ENCODE measurements at regions not wholly inside any gene's neighbourhood (a gene's known extent, or its start where the extent isn't known, plus 50 kb on each side); places are given as distances from the start of the nearest gene placed in this dataset.

- Histone ChIP-seq H3K14ac (ENCODE audit: insufficient read depth, low read length) (no peak overlapping the region), H3K9ac (ENCODE audit: extremely low read depth, insufficient read length, low read length) (no peak overlapping the region), H2BK120ac (ENCODE audit: low read depth, low read length, poor library complexity, severe bottlenecking) (no peak overlapping the region), H3K23me2 (ENCODE audit: insufficient read length, low read depth, low read length, poor library complexity, severe bottlenecking) (no peaks in the 10 kb centered on the region), H3K4me2 (ENCODE audit: insufficient read depth, insufficient read length, low read length) (no peak overlapping the region), H3K27ac (ENCODE audit: insufficient read length, low read depth, low read length) (no peak overlapping the region), H2BK15ac (ENCODE audit: low read depth, low read length) (no peak overlapping the region), H3K79me2 (ENCODE audit: insufficient read depth, low read length) (no peaks in the 10 kb centered on the region), H2BK5ac (ENCODE audit: insufficient read length, low read length) (no peak overlapping the region), H3K18ac (ENCODE audit: insufficient read length, low read depth, low read length) (no peak overlapping the region), H3K4ac (ENCODE audit: low read depth, low read length) (no peak overlapping the region), H3K27me3 (ENCODE audit: insufficient read depth, low read length) (no peaks in the 10 kb centered on the region), H3K23ac (ENCODE audit: insufficient read length, low read depth, low read length) (no peak overlapping the region), H4K91ac (ENCODE audit: insufficient read length, low read depth, low read length) (no peak overlapping the region), H3K79me1 (ENCODE audit: insufficient read depth, low read depth, low read length, poor library complexity, severe bottlenecking) (no peaks in the 10 kb centered on the region), H4K20me1 (ENCODE audit: control insufficient read depth, insufficient read depth, insufficient read length) (no peaks in the 10 kb centered on the region), H3T11ph (ENCODE audit: low read length) (no peak overlapping the region), H2BK12ac (ENCODE audit: insufficient read length, low read depth, low read length) (no peak overlapping the region), H4K8ac (replicated peaks; ENCODE audit: insufficient read length, low read depth, low read length) (no peak overlapping the region), H4K5ac (ENCODE audit: insufficient read length, low read depth, low read length) (no peak overlapping the region), H3K4me1 (ENCODE audit: insufficient read depth, low read length) (no peaks in the 10 kb centered on the region; the same call in 1 of the 2 replicates), H3K56ac (ENCODE audit: insufficient read length, low read depth, low read length) (no peak overlapping the region), H2AFZ (ENCODE audit: low read length) (no peak overlapping the region), H3K9me3 (ENCODE audit: control insufficient read depth, low read depth, low read length) (no peaks in the 10 kb centered on the region), H2BK20ac (ENCODE audit: low read depth, low read length, poor library complexity, severe bottlenecking) (no peak overlapping the region), H2AK5ac (ENCODE audit: insufficient read length, low read length) (no peak overlapping the region)
- Mint-ChIP-seq H3K4me3 (no peak overlapping the region), H3K4me1 (peaks cover 0 to 4% of the 10 kb centered on the region in 2 experiments; a peak in 2 of 4 replicates), H3K27me3 (ENCODE audit: low read depth) (peaks cover 5% of the 10 kb centered on the region), H3K36me3 (ENCODE audit: insufficient read depth in 1 of 3, low read depth in 3 of 3) (no peaks in the 10 kb centered on the region; a peak in 2 of 7 replicates), H3K9me3 (no peaks in the 10 kb centered on the region; a peak in 1 of 5 replicates), H3K27ac (no peak overlapping the region)
- TF ChIP-seq CTCF (conservative IDR thresholded peaks at IDR 0.05): no peak
- no CpG with 5 or more reads among the region's 3 CpGs for WGBS (ENCODE audit: extremely low coverage, insufficient read length, low lambda C conversion rate)
- DNase-seq: no peak
Observed at GRCh38 chr12:107344035-107344808, 250.9 kb upstream of the CRY1 start.

Measured in H9 (cell line).